Right forelimb (tissue), 1 donor: ENCODE measurements at regions not wholly inside any gene's neighbourhood (a gene's known extent, or its start where the extent isn't known, plus 50 kb on each side); places are given as distances from the start of the nearest gene placed in this dataset.
"Not testable (repeated sequence)": the region's sequence is repeated elsewhere in the genome, so short reads cannot be mapped to it uniquely, and the experiment has no call there.

Experiments
- DNase-seq: peaks from one replicate; pipeline ENCODE4 v3.0.0-alpha.2; 2018

- no peak for DNase-seq
These were observed 496.4 kb downstream of the KIF20B start for GRCh38 chr10:90197766-90198165.

- no peak for DNase-seq
These were observed 497.7 kb downstream of the KIF20B start for GRCh38 chr10:90199093-90199492.

GRCh38 chr10:90199513-90199912, 498.1 kb downstream of the KIF20B start:
- DNase-seq: no peak

GRCh38 chr10:90204131-90204955, 503.0 kb downstream of the KIF20B start:
- DNase-seq: no peak

- no peak for DNase-seq
These were observed 503.5 kb downstream of the KIF20B start for GRCh38 chr10:90204956-90205314.

- DNase-seq: no peak
These were observed 503.9 kb downstream of the KIF20B start for GRCh38 chr10:90205340-90205739.

GRCh38 chr10:90213346-90213745, 512.0 kb downstream of the KIF20B start:
- no peak for DNase-seq

- no peak for DNase-seq
These were observed 517.5 kb downstream of the KIF20B start for GRCh38 chr10:90218846-90219245.

GRCh38 chr10:90222372-90222771, 521.0 kb downstream of the KIF20B start:
- DNase-seq: no peak

- DNase-seq: no peak
These were observed 521.5 kb downstream of the KIF20B start for GRCh38 chr10:90222939-90223338.

- no peak for DNase-seq
These were observed 523.6 kb downstream of the KIF20B start for GRCh38 chr10:90224791-90225566.

GRCh38 chr10:90226517-90226916, 525.1 kb downstream of the KIF20B start:
- DNase-seq: no peak

- DNase-seq: no peak
These were observed 525.8 kb downstream of the KIF20B start for GRCh38 chr10:90227217-90227656.

GRCh38 chr10:90227786-90228185, 526.4 kb downstream of the KIF20B start:
- no peak for DNase-seq

- no peak for DNase-seq
These were observed 528.1 kb downstream of the KIF20B start for GRCh38 chr10:90229486-90229885.

- not testable (repeated sequence) for DNase-seq
These were observed 532.4 kb downstream of the KIF20B start for GRCh38 chr10:90233805-90234204.

GRCh38 chr10:90245623-90246022, 544.2 kb downstream of the KIF20B start:
- DNase-seq: no peak

- not testable (repeated sequence) for DNase-seq
These were observed 549.4 kb downstream of the KIF20B start for GRCh38 chr10:90250784-90251183.

GRCh38 chr10:90269699-90270098, 568.3 kb downstream of the KIF20B start:
- no peak for DNase-seq

- DNase-seq: no peak
These were observed 573.5 kb downstream of the KIF20B start for GRCh38 chr10:90274721-90275468.

- no peak for DNase-seq
These were observed 575.6 kb downstream of the KIF20B start for GRCh38 chr10:90276894-90277475.

GRCh38 chr10:90286406-90286805, 571.4 kb downstream of the HTR7 start:
- no peak for DNase-seq

GRCh38 chr10:90286941-90287340, 570.9 kb downstream of the HTR7 start:
- no peak for DNase-seq
